K562 (cell line): ENCODE measurements at regions not wholly inside any gene's neighbourhood (a gene's known extent, or its start where the extent isn't known, plus 50 kb on each side); places are given as distances from the start of the nearest gene placed in this dataset.

Experiments used
- BRF1 ChIP-seq: IDR thresholded peaks from 3 replicates; pipeline ENCODE4 v1.6.1; 2011; ENCODE audit warnings: borderline replicate concordance, mild to moderate bottlenecking; ENCODE audit not compliant: insufficient read length; ENCODE audit errors: extremely low read depth
- C11orf30 ChIP-seq: fragments of 450-650 bp; IDR thresholded peaks from 2 replicates; pipeline ENCODE4 v1.6.1; 2016; ENCODE audit warnings: low read depth, mild to moderate bottlenecking
- EP300 ChIP-seq: IDR thresholded peaks from 2 replicates; pipeline ENCODE4 v1.6.1; 2012; ENCODE audit warnings: low read length, improper control_type of control experiment
- FOXK2 ChIP-seq, 2 experiments: fragments of 450-650 bp; IDR thresholded peaks in 1 of 2; conservative IDR thresholded peaks in 1 of 2; 2 replicates each; pipeline ENCODE4 v1.6.1; 2016; ENCODE audit warnings: low read depth in 2 of 2, mild to moderate bottlenecking in 1 of 2
- MYBL2 ChIP-seq, 2 experiments: fragments of 450-650 bp in 1 of 2; sonication (generic) in 1 of 2; formaldehyde crosslinking in 1 of 2; IDR thresholded peaks; 2 replicates each; pipeline versions ENCODE4 v1.6.1 to v1.8.1; 2017 to 2022; ENCODE audit warnings: borderline replicate concordance in 1 of 2, inconsistent platforms in 1 of 2, low read depth in 1 of 2, mild to moderate bottlenecking in 1 of 2, missing genetic modification reagents in 1 of 2, moderate library complexity in 1 of 2
- NR4A1 ChIP-seq, 2 experiments: fragments of 250-450 bp in 1 of 2; fragments of 450-650 bp in 1 of 2; sonication (Bioruptor Pico) in 1 of 2; IDR thresholded peaks; 2 replicates each; pipeline versions ENCODE4 v1.4.0 to v1.6.1; 2016 to 2020; ENCODE audit warnings: mild to moderate bottlenecking in 2 of 2, missing compliant biosample characterization in 1 of 2, missing genetic modification characterization in 1 of 2, moderate library complexity in 1 of 2
- NUFIP1 ChIP-seq: fragments of 450-650 bp; IDR thresholded peaks from 2 replicates; pipeline ENCODE4 v1.6.1; 2018; ENCODE audit not compliant: partially characterized antibody
- RBM34 ChIP-seq: fragments of 200-400 bp; formaldehyde crosslinking; IDR thresholded peaks from 2 replicates; pipeline ENCODE4 v1.6.1; 2018; ENCODE audit warnings: low read length, borderline replicate concordance; ENCODE audit not compliant: insufficient read depth
- SOX6 ChIP-seq: fragments of 450-650 bp; IDR thresholded peaks from 2 replicates; pipeline ENCODE4 v1.6.1; 2014; ENCODE audit warnings: mild to moderate bottlenecking
- TGIF2 ChIP-seq: sonication (generic); formaldehyde crosslinking; IDR thresholded peaks from 2 replicates; pipeline ENCODE4 v1.8.1; 2022; ENCODE audit warnings: mild to moderate bottlenecking, missing genetic modification reagents, moderate library complexity
- XRCC4 ChIP-seq: IDR thresholded peaks from one replicate; pipeline ENCODE4 v1.6.1; 2011; ENCODE audit not compliant: insufficient read depth, insufficient read length; ENCODE audit errors: extremely low read depth
- ZBTB7A ChIP-seq: IDR thresholded peaks from 2 replicates; pipeline ENCODE4 v1.6.1; 2011; ENCODE audit warnings: low read depth, mild to moderate bottlenecking, low read length, moderate library complexity, borderline replicate concordance; ENCODE audit not compliant: control insufficient read depth
- ZNF197 ChIP-seq: fragments of 200-800 bp; sonication (Bioruptor generic); IDR thresholded peaks from 2 replicates; pipeline ENCODE4 v1.6.1; 2016; ENCODE audit warnings: low read depth, missing genetic modification characterization, missing compliant biosample characterization
- ZNF785 ChIP-seq: fragments of 250-450 bp; sonication (Bioruptor Pico); IDR thresholded peaks from 2 replicates; pipeline ENCODE4 v1.4.0; 2020; ENCODE audit warnings: mild to moderate bottlenecking
- TF ChIP-seq, protein P1 (sequence below), 2 experiments: IDR thresholded peaks; 2 replicates each; pipeline ENCODE4 v1.6.1; 2012; ENCODE audit warnings: improper control_type of control experiment in 2 of 2, low read depth in 2 of 2, low read length in 2 of 2, borderline replicate concordance in 1 of 2
- TF ChIP-seq, protein P2 (sequence below): fragments of 250-450 bp; sonication (Bioruptor Pico); IDR thresholded peaks from 2 replicates; pipeline ENCODE4 v1.4.0; 2020; ENCODE audit warnings: mild to moderate bottlenecking
- TF ChIP-seq, protein P3 (sequence below): fragments of 250-450 bp; sonication (Bioruptor Pico); IDR thresholded peaks from 2 replicates; pipeline ENCODE4 v1.9.0; 2021; ENCODE audit warnings: mild to moderate bottlenecking, inconsistent platforms
- TF ChIP-seq, protein P4 (sequence below): fragments of 250-450 bp; sonication (Bioruptor Pico); IDR thresholded peaks from 2 replicates; pipeline ENCODE4 v1.4.0; 2020; ENCODE audit warnings: mild to moderate bottlenecking, moderate library complexity

DNA sequence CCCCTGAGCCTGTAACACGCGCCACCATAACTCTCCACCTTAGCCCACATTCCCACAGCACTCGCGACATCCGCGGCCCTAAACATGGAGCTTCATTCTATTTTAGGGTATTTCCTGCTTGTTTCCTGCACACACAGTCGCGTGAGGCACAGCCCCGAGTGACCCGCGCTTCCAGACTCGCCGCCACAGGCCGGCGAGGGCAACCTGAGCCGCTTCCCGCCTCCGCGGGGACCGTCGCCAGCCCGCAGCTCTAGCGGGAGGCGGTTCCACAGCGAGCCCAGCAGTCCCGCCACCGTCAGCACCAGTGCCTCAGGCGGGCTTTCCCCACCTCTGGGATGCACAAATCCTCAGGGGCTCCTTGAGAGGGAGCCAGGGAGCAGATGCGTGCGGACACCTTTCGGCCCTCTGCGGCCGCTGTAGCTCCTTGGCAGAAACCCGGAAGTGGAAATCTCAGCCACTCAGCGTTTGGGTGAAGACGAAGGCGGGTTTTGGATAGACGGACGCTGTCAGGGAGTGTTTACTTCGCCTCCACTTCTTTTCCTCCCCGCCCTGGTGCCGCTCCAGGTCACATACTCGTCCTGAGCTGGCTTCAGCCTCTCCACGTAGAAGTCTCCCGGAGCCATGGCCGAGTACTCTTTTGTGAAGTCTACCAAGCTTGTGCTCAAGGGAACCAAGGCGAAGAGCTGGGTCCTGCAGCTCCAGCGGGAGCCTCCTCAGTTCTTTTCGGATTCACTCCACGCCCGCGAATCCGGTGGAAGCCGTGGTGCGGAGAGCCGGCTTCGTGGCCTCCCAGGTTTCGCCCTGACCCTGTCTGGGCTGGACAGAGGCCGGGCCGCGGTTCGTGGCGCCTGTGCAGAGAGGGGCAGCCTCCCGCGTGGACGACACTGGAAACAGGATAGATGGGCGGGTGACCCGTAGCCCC, 2177.4 kb upstream of the DEFB115 start (continued):
- TF ChIP-seq, protein P1, sequence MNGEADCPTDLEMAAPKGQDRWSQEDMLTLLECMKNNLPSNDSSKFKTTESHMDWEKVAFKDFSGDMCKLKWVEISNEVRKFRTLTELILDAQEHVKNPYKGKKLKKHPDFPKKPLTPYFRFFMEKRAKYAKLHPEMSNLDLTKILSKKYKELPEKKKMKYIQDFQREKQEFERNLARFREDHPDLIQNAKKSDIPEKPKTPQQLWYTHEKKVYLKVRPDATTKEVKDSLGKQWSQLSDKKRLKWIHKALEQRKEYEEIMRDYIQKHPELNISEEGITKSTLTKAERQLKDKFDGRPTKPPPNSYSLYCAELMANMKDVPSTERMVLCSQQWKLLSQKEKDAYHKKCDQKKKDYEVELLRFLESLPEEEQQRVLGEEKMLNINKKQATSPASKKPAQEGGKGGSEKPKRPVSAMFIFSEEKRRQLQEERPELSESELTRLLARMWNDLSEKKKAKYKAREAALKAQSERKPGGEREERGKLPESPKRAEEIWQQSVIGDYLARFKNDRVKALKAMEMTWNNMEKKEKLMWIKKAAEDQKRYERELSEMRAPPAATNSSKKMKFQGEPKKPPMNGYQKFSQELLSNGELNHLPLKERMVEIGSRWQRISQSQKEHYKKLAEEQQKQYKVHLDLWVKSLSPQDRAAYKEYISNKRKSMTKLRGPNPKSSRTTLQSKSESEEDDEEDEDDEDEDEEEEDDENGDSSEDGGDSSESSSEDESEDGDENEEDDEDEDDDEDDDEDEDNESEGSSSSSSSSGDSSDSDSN (IDR thresholded peaks at IDR 0.05; ENCODE audit: borderline replicate concordance in 1 of 2, low read depth in 2 of 2, low read length in 2 of 2) = peak; percentile 61 to 74; a peak in 3 of 4 replicates
- TF ChIP-seq NR4A1 (CRISPR knock-in tag; IDR thresholded peaks at IDR 0.05) = no peak
- no peak for TF ChIP-seq NR4A1 (tag; IDR thresholded peaks at IDR 0.05)
- 0 out of 4 replicates have a peak, but pooled peaks of 1 of the 2 experiments have one; percentile 37 for TF ChIP-seq FOXK2 (conservative IDR thresholded peaks at IDR 0.05 in 1 of 2, IDR thresholded peaks at IDR 0.05 in 1 of 2; ENCODE audit: low read depth in 2 of 2)
- no peak for TF ChIP-seq SOX6
- TF ChIP-seq TGIF2 (CRISPR knock-in tag) = no peak
- peak; percentile 37; the same call in 1 of the 2 replicates for TF ChIP-seq EP300
- no peak for TF ChIP-seq ZNF197 (CRISPR knock-in tag)
- no peak for TF ChIP-seq XRCC4
- TF ChIP-seq MYBL2 (IDR thresholded peaks at IDR 0.05; ENCODE audit: low read depth) = no peak
- no peak for TF ChIP-seq MYBL2 (CRISPR knock-in tag; IDR thresholded peaks at IDR 0.05; ENCODE audit: borderline replicate concordance)
- no peak for TF ChIP-seq RBM34
- TF ChIP-seq, protein P2, sequence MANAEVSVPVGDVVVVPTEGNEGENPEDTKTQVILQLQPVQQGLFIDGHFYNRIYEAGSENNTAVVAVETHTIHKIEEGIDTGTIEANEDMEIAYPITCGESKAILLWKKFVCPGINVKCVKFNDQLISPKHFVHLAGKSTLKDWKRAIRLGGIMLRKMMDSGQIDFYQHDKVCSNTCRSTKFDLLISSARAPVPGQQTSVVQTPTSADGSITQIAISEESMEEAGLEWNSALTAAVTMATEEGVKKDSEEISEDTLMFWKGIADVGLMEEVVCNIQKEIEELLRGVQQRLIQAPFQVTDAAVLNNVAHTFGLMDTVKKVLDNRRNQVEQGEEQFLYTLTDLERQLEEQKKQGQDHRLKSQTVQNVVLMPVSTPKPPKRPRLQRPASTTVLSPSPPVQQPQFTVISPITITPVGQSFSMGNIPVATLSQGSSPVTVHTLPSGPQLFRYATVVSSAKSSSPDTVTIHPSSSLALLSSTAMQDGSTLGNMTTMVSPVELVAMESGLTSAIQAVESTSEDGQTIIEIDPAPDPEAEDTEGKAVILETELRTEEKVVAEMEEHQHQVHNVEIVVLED = no peak
- TF ChIP-seq C11orf30 = no peak
- TF ChIP-seq, protein P3, sequence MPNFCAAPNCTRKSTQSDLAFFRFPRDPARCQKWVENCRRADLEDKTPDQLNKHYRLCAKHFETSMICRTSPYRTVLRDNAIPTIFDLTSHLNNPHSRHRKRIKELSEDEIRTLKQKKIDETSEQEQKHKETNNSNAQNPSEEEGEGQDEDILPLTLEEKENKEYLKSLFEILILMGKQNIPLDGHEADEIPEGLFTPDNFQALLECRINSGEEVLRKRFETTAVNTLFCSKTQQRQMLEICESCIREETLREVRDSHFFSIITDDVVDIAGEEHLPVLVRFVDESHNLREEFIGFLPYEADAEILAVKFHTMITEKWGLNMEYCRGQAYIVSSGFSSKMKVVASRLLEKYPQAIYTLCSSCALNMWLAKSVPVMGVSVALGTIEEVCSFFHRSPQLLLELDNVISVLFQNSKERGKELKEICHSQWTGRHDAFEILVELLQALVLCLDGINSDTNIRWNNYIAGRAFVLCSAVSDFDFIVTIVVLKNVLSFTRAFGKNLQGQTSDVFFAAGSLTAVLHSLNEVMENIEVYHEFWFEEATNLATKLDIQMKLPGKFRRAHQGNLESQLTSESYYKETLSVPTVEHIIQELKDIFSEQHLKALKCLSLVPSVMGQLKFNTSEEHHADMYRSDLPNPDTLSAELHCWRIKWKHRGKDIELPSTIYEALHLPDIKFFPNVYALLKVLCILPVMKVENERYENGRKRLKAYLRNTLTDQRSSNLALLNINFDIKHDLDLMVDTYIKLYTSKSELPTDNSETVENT (CRISPR knock-in tag) = no peak
- no peak for TF ChIP-seq BRF1
- TF ChIP-seq, protein P4, sequence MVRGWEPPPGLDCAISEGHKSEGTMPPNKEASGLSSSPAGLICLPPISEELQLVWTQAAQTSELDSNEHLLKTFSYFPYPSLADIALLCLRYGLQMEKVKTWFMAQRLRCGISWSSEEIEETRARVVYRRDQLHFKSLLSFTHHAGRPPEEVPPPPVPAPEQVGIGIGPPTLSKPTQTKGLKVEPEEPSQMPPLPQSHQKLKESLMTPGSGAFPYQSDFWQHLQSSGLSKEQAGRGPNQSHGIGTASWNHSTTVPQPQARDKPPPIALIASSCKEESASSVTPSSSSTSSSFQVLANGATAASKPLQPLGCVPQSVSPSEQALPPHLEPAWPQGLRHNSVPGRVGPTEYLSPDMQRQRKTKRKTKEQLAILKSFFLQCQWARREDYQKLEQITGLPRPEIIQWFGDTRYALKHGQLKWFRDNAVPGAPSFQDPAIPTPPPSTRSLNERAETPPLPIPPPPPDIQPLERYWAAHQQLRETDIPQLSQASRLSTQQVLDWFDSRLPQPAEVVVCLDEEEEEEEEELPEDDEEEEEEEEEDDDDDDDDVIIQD (CRISPR knock-in tag) = no peak
- TF ChIP-seq NUFIP1 = no peak
- TF ChIP-seq ZBTB7A = peak; percentile 19; the same call in 1 of the 2 replicates
- no peak for TF ChIP-seq ZNF785 (CRISPR knock-in tag)
